ENCODE measurements at regions not wholly inside any gene's neighbourhood (a gene's known extent, or its start where the extent isn't known, plus 50 kb on each side); places are given as distances from the start of the nearest gene placed in this dataset.
"Not testable (repeated sequence)": the region's sequence is repeated elsewhere in the genome, so short reads cannot be mapped to it uniquely, and the experiment has no call there.

GRCh38 chr9:73444821-73445220 is 293.2 kb downstream of the ANXA1 start:
- TF ChIP-seq, protein P1, sequence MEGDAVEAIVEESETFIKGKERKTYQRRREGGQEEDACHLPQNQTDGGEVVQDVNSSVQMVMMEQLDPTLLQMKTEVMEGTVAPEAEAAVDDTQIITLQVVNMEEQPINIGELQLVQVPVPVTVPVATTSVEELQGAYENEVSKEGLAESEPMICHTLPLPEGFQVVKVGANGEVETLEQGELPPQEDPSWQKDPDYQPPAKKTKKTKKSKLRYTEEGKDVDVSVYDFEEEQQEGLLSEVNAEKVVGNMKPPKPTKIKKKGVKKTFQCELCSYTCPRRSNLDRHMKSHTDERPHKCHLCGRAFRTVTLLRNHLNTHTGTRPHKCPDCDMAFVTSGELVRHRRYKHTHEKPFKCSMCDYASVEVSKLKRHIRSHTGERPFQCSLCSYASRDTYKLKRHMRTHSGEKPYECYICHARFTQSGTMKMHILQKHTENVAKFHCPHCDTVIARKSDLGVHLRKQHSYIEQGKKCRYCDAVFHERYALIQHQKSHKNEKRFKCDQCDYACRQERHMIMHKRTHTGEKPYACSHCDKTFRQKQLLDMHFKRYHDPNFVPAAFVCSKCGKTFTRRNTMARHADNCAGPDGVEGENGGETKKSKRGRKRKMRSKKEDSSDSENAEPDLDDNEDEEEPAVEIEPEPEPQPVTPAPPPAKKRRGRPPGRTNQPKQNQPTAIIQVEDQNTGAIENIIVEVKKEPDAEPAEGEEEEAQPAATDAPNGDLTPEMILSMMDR (IDR thresholded peaks at IDR 0.05), result no peak
- DNase-seq (ENCODE audit: extremely low spot score, unreplicated experiment), result no peak
- Mint-ChIP-seq H3K27ac (ENCODE audit: unreplicated experiment) (no peak overlapping the region), H3K4me3 (ENCODE audit: unreplicated experiment) (no peak overlapping the region), H3K27me3 (ENCODE audit: unreplicated experiment) (no peaks in the 10 kb centered on the region), H3K4me1 (ENCODE audit: unreplicated experiment) (no peaks in the 10 kb centered on the region), H3K36me3 (ENCODE audit: unreplicated experiment) (no peaks in the 10 kb centered on the region), H3K9me3 (ENCODE audit: unreplicated experiment) (no peaks in the 10 kb centered on the region)

- H3K27me3 Mint-ChIP-seq (ENCODE audit: unreplicated experiment); DNase-seq (ENCODE audit: extremely low spot score, unreplicated experiment); H3K9me3 Mint-ChIP-seq (ENCODE audit: unreplicated experiment); H3K4me3 Mint-ChIP-seq (ENCODE audit: unreplicated experiment); H3K4me1 Mint-ChIP-seq (ENCODE audit: unreplicated experiment); H3K36me3 Mint-ChIP-seq (ENCODE audit: unreplicated experiment); H3K27ac Mint-ChIP-seq (ENCODE audit: unreplicated experiment): not testable (repeated sequence)
Observed at GRCh38 chr9:73445384-73445783, 293.7 kb downstream of the ANXA1 start.

DNA sequence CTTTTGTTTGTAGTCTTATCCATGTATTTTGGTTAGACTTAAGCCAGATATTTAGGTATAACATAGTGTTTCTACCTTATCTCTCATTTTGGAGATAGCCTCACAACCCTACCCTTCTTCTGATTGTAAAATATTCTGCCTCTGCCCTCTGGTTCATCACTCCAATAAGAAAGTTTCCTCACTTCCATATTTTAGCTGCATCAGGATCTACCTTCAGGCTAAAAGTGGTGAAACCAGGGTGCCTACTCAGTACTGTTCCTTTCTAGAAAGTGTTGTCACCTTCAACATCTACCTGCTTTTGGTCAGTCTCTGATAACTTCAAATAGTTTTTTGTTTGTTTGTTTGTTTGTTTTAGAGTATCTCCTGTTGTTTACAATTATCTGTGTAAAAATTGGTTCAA is 294.6 kb downstream of the ANXA1 start:
- no peak for DNase-seq (ENCODE audit: extremely low spot score, unreplicated experiment)
- H3K27ac Mint-ChIP-seq (ENCODE audit: unreplicated experiment), result no peak overlapping the region
- H3K9me3 Mint-ChIP-seq (ENCODE audit: unreplicated experiment), result no peaks in the 10 kb centered on the region
- TF ChIP-seq, protein P1 (IDR thresholded peaks at IDR 0.05), result no peak
- H3K36me3 Mint-ChIP-seq (ENCODE audit: unreplicated experiment), result no peaks in the 10 kb centered on the region
- H3K27me3 Mint-ChIP-seq (ENCODE audit: unreplicated experiment), result no peaks in the 10 kb centered on the region
- no peak overlapping the region for H3K4me3 Mint-ChIP-seq (ENCODE audit: unreplicated experiment)
- H3K4me1 Mint-ChIP-seq (ENCODE audit: unreplicated experiment), result no peaks in the 10 kb centered on the region

DNA sequence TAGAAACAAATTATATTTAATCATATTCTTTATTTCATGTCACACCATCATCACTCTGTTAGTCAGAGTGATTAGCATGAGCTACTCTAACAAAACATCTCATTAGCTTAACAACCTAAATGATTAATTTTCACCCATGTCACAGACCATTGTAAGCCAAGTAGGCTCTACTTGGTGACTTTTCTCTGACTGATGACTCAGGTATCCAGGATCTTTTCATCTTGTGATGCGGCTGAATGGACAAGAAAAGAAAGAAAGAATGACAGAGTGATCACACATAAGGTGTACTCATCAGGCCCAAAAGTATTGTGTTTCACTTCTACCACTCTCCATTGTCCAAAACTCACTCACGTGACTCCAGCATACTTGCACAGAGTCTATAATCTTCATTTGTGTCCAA is 299.3 kb downstream of the ANXA1 start:
- no peak for DNase-seq (ENCODE audit: extremely low spot score, unreplicated experiment)
- Mint-ChIP-seq H3K9me3 (ENCODE audit: unreplicated experiment) (no peaks in the 10 kb centered on the region), H3K27ac (ENCODE audit: unreplicated experiment) (no peak overlapping the region), H3K4me3 (ENCODE audit: unreplicated experiment) (no peak overlapping the region), H3K36me3 (ENCODE audit: unreplicated experiment) (no peaks in the 10 kb centered on the region), H3K4me1 (ENCODE audit: unreplicated experiment) (no peaks in the 10 kb centered on the region), H3K27me3 (ENCODE audit: unreplicated experiment) (no peaks in the 10 kb centered on the region)
- TF ChIP-seq, protein P1 (IDR thresholded peaks at IDR 0.05), result no peak

DNA sequence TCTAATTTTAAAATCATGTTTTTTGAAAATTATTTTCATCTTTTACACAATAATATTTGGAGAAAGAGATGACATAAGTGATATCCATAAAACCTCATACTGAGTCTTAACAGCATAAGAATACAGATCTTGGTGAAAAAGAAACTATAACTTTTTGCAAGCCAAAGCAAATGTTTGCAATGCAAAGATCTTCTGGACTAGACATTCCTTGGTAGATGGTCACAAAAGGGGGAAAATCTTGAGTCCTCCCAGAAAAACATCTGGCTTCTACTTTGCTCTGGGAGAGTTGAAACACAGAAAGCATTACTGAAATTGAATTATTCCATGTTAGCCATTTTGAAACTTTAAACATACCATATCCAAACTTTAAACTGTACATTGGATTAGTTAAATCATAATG is 308.2 kb downstream of the ANXA1 start:
- Mint-ChIP-seq H3K4me3 (ENCODE audit: unreplicated experiment) (no peak overlapping the region), H3K27ac (ENCODE audit: unreplicated experiment) (no peak overlapping the region), H3K4me1 (ENCODE audit: unreplicated experiment) (no peaks in the 10 kb centered on the region), H3K9me3 (ENCODE audit: unreplicated experiment) (no peaks in the 10 kb centered on the region), H3K27me3 (ENCODE audit: unreplicated experiment) (no peaks in the 10 kb centered on the region), H3K36me3 (ENCODE audit: unreplicated experiment) (no peaks in the 10 kb centered on the region)
- TF ChIP-seq, protein P1 (IDR thresholded peaks at IDR 0.05), result no peak
- no peak for DNase-seq (ENCODE audit: extremely low spot score, unreplicated experiment)

DNA sequence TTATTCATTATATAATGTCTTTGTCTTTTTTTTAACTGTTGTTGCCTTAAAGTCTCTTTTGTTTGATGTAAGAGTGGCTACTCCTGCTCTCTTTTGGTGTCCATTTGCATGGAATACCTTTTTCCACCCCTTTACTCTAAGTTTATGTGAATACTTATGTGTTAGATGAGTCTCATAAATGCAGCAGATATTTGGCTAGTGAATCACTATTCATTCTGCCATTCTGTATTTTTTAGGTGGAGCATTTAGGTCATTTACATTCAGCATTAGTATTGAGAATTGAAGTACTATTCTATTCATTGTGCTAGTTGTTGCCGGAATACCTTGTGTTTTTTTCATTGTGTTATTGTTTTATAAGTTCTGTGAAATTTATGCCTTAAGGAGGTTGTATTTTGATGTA is 317.1 kb downstream of the ANXA1 start:
- H3K4me1 Mint-ChIP-seq (ENCODE audit: unreplicated experiment), result no peaks in the 10 kb centered on the region
- no peak for DNase-seq (ENCODE audit: extremely low spot score, unreplicated experiment)
- peaks cover 6% of the 10 kb centered on the region for H3K27me3 Mint-ChIP-seq (ENCODE audit: unreplicated experiment)
- TF ChIP-seq, protein P1 (IDR thresholded peaks at IDR 0.05), result no peak
- H3K27ac Mint-ChIP-seq (ENCODE audit: unreplicated experiment), result no peak overlapping the region
- no peak overlapping the region for H3K4me3 Mint-ChIP-seq (ENCODE audit: unreplicated experiment)
- H3K9me3 Mint-ChIP-seq (ENCODE audit: unreplicated experiment), result no peaks in the 10 kb centered on the region
- no peaks in the 10 kb centered on the region for H3K36me3 Mint-ChIP-seq (ENCODE audit: unreplicated experiment)
